HG02798 (cell line): ENCODE measurements at regions not wholly inside any gene's neighbourhood (a gene's known extent, or its start where the extent isn't known, plus 50 kb on each side); places are given as distances from the start of the nearest gene placed in this dataset.
"Not testable (repeated sequence)": the region's sequence is repeated elsewhere in the genome, so short reads cannot be mapped to it uniquely, and the experiment has no call there.

ENCODE experiments used
- ATAC-seq: cut with Tn5 transposase; IDR thresholded peaks from one replicate; pipeline ENCODE4 v1.9.1; 2021; ENCODE audit warnings: mild to moderate bottlenecking; ENCODE audit not compliant: unreplicated experiment, poor library complexity

- no peak for ATAC-seq
Measured at GRCh38 chr2:147615726-147616125, 229.1 kb upstream of the ACVR2A start.

- no peak for ATAC-seq
Measured at GRCh38 chr2:147614979-147615470, 229.8 kb upstream of the ACVR2A start.

DNA sequence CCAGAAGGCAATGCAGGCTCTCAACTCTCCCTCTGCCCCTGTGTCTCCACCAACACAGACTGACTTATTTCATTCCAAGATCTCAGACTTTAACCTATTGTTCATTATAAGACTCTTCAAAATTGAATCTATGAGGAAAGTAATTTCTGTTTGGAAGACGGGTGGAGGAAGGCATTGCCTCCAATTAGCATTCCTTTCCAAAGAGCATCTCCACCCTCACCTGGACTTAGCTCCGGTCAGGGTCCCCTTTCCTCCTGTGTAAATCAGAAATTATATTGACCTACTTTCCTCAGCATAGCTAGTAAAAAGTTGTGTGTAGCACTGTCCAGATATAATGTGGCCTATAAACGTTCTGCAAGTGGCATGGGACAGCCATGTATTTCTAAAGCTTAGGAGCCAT is 230.4 kb upstream of the ACVR2A start:
- no peak for ATAC-seq

DNA sequence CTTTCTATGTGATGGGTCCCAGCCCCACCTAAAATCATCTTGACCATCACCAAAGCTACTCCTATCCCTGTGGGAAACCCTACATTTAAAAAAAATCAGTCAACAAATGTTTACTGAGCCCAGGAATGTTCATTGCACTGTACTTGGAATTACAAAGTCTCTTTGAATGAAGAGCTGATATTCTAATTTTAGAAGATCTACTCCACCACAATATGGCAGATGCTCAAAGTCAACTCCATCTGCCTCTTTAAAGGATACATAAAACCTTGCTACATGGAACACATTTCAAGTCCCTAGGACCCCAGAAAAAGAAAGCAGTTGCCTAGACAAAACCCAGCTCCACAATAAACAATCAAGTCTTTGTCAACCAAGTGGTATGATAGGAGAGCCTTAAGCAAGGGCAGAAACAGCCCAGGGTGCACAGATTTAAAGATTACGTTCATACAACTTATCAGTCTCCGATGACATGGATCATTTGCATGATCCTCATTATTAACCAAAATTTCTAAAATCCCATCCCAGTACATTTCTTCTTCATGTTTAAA is 234.3 kb upstream of the ACVR2A start:
- ATAC-seq, result no peak

- ATAC-seq, result no peak
Measured at GRCh38 chr2:147609301-147609700, 235.5 kb upstream of the ACVR2A start.

DNA sequence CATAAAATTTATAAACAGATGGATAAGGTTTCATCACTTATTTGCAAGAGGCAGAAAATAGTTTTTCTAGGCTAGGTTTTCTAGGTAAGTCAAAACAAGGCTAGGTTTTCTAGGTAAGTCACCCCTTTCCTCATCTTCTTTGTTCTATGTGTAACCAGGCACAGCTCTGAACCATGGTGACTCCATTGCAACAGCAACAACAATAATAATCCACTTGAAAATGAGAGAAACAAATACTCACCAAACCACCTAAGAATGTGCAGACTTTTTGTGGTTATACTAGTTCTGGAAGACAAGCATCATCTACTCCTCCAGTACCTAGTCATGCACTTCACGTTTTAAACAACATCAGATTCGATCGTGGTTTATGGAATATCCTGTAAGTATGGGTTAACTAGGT is 237.4 kb upstream of the ACVR2A start:
- ATAC-seq, result no peak

GRCh38 chr2:147603876-147604275 is 241.0 kb upstream of the ACVR2A start:
- ATAC-seq, result no peak

- no peak for ATAC-seq
Measured at GRCh38 chr2:147603447-147603846, 241.4 kb upstream of the ACVR2A start.

DNA sequence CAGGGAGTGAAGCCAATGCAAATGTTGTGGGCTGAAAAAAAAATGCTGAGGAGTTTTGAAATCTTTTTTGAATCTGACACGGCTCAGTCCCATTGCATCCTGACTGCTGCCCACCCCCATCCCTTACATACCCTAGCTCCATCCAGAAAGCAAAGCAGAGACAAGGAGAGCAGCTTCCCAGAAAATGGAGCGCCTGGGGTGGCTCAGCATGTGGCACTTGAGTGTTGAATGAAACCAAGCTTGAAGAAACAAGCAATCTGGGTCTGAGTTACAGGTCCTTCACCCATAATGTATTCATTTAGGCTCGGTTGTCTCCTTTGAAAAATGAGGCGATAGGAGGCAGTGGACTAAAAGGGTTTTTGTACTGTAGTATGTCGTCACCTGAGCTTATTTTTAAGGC is 244.2 kb upstream of the ACVR2A start:
- no peak for ATAC-seq

DNA sequence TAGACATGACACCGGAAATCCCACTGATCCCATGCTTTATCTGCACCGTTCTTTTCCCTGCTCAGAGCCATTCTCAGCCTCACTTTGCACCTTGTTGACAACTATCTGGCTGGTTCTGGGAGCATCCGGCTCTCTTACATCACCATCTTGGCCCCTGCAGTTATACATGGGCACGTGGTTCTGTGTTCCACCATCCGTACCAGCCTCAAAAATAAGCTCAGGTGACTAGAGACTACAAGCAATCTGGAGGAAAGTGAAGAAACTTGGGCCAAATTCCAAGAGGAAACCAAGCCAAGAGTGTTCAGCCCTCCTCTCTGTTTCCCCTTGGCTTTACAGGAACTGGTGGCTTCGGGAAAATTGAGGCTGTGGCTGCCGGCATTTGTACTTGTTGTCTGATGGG is 244.6 kb upstream of the ACVR2A start:
- no peak for ATAC-seq

GRCh38 chr2:147595200-147595599 is 249.6 kb upstream of the ACVR2A start:
- no peak for ATAC-seq

GRCh38 chr2:147594038-147594437 is 250.8 kb upstream of the ACVR2A start:
- ATAC-seq, result no peak

DNA sequence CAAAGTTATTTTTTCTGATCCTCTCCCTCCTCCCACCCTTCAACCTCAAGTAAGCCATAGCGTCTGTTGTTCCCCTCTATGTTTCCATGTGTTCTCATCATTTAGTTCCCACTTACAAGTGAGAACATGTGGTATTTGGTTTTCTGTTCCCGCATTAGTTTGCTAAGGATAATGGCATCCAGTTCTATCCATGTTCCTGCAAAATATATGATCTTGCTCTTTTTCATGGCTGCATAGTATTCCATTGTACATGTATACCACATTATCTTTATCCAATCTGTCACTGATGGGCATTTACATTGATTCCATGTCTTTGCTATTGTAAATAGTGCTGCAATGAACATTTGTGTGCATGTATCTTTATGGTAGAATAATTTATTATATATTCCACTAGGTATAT is 252.0 kb upstream of the ACVR2A start:
- ATAC-seq, result not testable (repeated sequence)

- no peak for ATAC-seq
Measured at GRCh38 chr2:147589127-147589526, 255.7 kb upstream of the ACVR2A start.

- no peak for ATAC-seq
Measured at GRCh38 chr2:147588191-147588590, 256.6 kb upstream of the ACVR2A start.

DNA sequence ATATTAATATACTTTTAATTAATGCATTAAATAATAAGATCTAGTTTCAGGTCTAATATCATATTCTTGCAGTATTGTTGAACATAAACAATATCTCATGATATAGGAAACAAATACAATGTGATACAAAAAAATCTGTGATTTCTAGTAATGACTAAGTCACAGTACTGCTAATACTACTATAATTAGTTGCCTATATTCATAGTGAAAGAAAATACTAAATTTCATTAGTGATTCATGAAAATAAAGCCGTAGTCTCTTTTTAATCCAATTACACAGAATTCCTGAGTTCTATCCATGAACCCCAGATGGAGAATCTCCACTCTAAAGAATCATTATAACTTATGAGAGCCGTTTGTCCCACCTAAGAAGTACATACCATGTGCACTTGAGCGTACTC is 266.3 kb upstream of the ACVR2A start:
- no peak for ATAC-seq

DNA sequence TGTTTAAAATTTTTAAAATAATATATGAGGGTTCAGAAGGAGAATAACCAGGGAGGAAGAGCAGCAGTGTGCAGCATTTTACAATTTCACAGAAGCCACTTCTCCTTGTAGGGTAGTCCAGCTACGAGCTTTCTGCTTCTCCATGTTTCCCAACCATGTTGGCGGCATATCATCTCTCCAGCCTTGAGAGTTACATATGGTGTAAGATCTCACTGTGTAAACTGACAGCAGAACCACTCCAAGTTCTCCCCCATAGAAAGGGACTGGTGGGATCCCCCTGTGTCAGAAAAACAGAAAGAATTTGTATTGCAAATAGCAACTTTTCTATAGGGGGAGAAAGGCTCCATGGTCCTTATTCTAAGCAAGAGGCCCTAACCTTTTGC is 266.8 kb upstream of the ACVR2A start:
- ATAC-seq, result no peak

- no peak for ATAC-seq
Measured at GRCh38 chr2:147577323-147577997, 267.4 kb upstream of the ACVR2A start.

- ATAC-seq, result no peak
Measured at GRCh38 chr2:147575106-147575505, 269.7 kb upstream of the ACVR2A start.

- no peak for ATAC-seq
Measured at GRCh38 chr2:147572622-147573021, 272.2 kb upstream of the ACVR2A start.

DNA sequence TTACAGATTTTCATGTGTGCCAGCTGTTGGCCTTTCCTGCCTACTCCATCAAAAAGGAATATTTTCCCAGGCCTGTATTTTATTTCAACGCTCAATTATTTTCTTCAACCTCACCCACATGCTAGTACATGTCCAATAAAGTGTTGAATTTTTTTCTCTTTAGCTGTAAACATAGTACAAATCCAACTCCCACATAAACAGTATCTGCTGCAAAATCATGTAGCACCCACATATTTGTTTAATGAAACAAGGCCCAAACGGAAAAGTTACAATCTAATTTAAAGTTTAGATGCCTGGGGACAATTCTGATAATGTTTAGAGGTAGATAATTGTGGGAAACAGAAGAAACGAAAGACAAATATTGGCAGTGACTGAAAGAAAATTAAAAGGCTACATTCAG is 275.4 kb upstream of the ACVR2A start:
- ATAC-seq, result no peak

DNA sequence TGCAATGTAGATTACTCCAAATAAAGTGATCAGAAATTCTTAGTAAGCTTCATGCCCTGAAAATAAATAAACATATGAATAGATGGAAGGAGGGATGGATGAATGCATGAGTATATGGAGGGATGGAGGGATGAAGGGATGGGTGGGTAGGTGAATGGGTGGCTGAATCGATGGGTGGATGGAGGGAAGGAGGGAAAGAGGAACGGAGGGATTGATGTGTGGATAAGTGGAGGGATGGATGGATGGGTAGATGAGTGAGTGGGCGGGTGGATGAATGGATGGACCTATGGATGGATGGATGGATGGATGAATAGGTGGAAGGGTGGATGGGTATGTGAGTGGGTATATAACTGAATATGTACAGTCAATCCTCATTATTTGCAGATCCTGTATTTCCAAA is 276.7 kb upstream of the ACVR2A start:
- no peak for ATAC-seq
